GM12878 (cell line): ENCODE measurements at regions not wholly inside any gene's neighbourhood (a gene's known extent, or its start where the extent isn't known, plus 50 kb on each side); places are given as distances from the start of the nearest gene placed in this dataset.

Experiments
- ATAC-seq: fragments of 200-7000 bp; cut with Tn5 transposase; 3 replicates; pipeline ENCODE4 v1.9.1; 2020; ENCODE audit warnings: mild to moderate bottlenecking, moderate library complexity
- BruUV-seq: library from RNA; stranded (reverse); fragments of 400-500 nt; replicated peaks from 2 replicates; lab custom pipeline; 2021; lab: Mats Ljungman, UMichigan
- CTCF ChIA-PET: fragments of 300-600 bp; sonication (Branson Sonifier 250); formaldehyde crosslinking; extraction: SDS; loops from one replicate; lab custom pipeline; 2021; ENCODE audit warnings: inconsistent platforms; lab: Yijun Ruan, JAX
- POLR2A ChIA-PET: fragments of 350-600 bp; formaldehyde crosslinking; extraction: SDS; loops from one replicate; lab custom pipeline; 2021; ENCODE audit warnings: inconsistent platforms; lab: Charles Lee
- RAD21 ChIA-PET: fragments of 300-600 bp; sonication (Branson Sonifier 250); formaldehyde crosslinking; loops from one replicate; lab custom pipeline; 2023; ENCODE audit warnings: antibody characterized with exemption; ENCODE audit not compliant: unreplicated experiment; lab: Charles Lee
- SMC1A ChIA-PET: fragments of 300-600 bp; sonication (Branson Sonifier 250); formaldehyde crosslinking; loops from one replicate; lab custom pipeline; 2023; ENCODE audit not compliant: unreplicated experiment, uncharacterized antibody; lab: Charles Lee
- DNase-seq: peaks from one replicate; pipeline ENCODE4 v3.0.0-alpha.2; 2011; ENCODE audit warnings: low read depth, low spot score
- FAIRE-seq: peaks from 3 replicates; lab custom pipeline; 2011; peaks lifted over from hg19 to GRCh38; lab: Jason Lieb, UNC
- H2AFZ ChIP-seq: 2 replicates; pipeline ENCODE4 v1.6.0; 2011; ENCODE audit warnings: low read depth, low read length, control low read depth; ENCODE audit not compliant: control insufficient read depth
- H3K27ac ChIP-seq: 2 replicates; pipeline ENCODE4 v1.5.1; 2011; ENCODE audit warnings: control low read depth; ENCODE audit not compliant: control insufficient read depth, insufficient read depth
- H3K27me3 ChIP-seq, 2 experiments: replicated peaks in 1 of 2; 2 replicates each; pipeline versions ENCODE4 v1.6.0 to v1.6.1; 2011; ENCODE audit warnings: low read length in 1 of 2; ENCODE audit not compliant: control insufficient read depth in 2 of 2, insufficient read depth in 2 of 2
- H3K36me3 ChIP-seq, 2 experiments: 2 replicates each; pipeline ENCODE4 v1.5.1; 2011; ENCODE audit warnings: low read length in 1 of 2; ENCODE audit not compliant: control insufficient read depth in 2 of 2, insufficient read depth in 2 of 2
- H3K4me1 ChIP-seq: 2 replicates; pipeline ENCODE4 v1.6.1; 2011; ENCODE audit warnings: mild to moderate bottlenecking, low read length, moderate library complexity, mixed read lengths; ENCODE audit not compliant: control insufficient read depth, insufficient read depth
- H3K4me2 ChIP-seq: 2 replicates; pipeline ENCODE4 v1.6.0; 2011; ENCODE audit warnings: control low read depth; ENCODE audit not compliant: control insufficient read depth, insufficient read depth
- H3K4me3 ChIP-seq: fragments of 200-600 bp; sonication (generic); 2 replicates; pipeline ENCODE4 v1.5.1; 2016
- H3K79me2 ChIP-seq: 2 replicates; pipeline ENCODE4 v1.6.0; 2011; ENCODE audit warnings: low read length; ENCODE audit not compliant: control insufficient read depth, insufficient read depth
- H3K9ac ChIP-seq: 2 replicates; pipeline ENCODE4 v1.8.0; 2011; ENCODE audit warnings: low read length, control low read depth, mixed read lengths; ENCODE audit not compliant: control insufficient read depth, insufficient read depth
- H3K9me3 ChIP-seq: replicated peaks from 3 replicates; pipeline ENCODE4 v1.5.1; 2011; ENCODE audit warnings: mild to moderate bottlenecking, low read length; ENCODE audit not compliant: control insufficient read depth, insufficient read depth
- H4K20me1 ChIP-seq: 2 replicates; pipeline ENCODE4 v1.6.0; 2011; ENCODE audit not compliant: control insufficient read depth, insufficient read depth
- BCL11A ChIP-seq: IDR thresholded peaks from 2 replicates; pipeline ENCODE4 v1.6.1; 2011; ENCODE audit warnings: low read depth, low read length
- DPF2 ChIP-seq: fragments of 450-650 bp; IDR thresholded peaks from 2 replicates; pipeline ENCODE4 v1.6.1; 2017; ENCODE audit warnings: mild to moderate bottlenecking
- IKZF2 ChIP-seq, 2 experiments: fragments of 450-650 bp; IDR thresholded peaks; 2 replicates each; pipeline ENCODE4 v1.6.1; 2017; ENCODE audit warnings: mild to moderate bottlenecking in 2 of 2, moderate library complexity in 2 of 2
- NFYB ChIP-seq: IDR thresholded peaks from 2 replicates; pipeline ENCODE4 v1.6.1; 2011; ENCODE audit warnings: low read depth, mild to moderate bottlenecking, low read length, improper control_type of control experiment, moderate library complexity; ENCODE audit not compliant: insufficient read depth
- NR2F1 ChIP-seq: fragments of 450-650 bp; conservative IDR thresholded peaks from 2 replicates; pipeline ENCODE4 v1.6.1; 2017; ENCODE audit warnings: mild to moderate bottlenecking
- POLR2A ChIP-seq: IDR thresholded peaks from 2 replicates; pipeline ENCODE4 v1.6.1; 2011; ENCODE audit warnings: low read depth, mild to moderate bottlenecking, low read length
- TCF3 ChIP-seq: IDR thresholded peaks from 2 replicates; pipeline ENCODE4 v1.6.1; 2012; ENCODE audit warnings: low read depth, mild to moderate bottlenecking, low read length, borderline replicate concordance; ENCODE audit not compliant: insufficient read depth
- ZBTB11 ChIP-seq: fragments of 450-650 bp; formaldehyde crosslinking; IDR thresholded peaks from 2 replicates; pipeline ENCODE4 v1.5.0; 2022; ENCODE audit warnings: mild to moderate bottlenecking, missing genetic modification characterization
- WGBS: methylation state at CpG from one replicate; pipeline ENCODE4 v1.1.6; 2016; ENCODE audit warnings: low lambda C conversion rate; ENCODE audit not compliant: insufficient replicate concordance, insufficient coverage; ENCODE audit errors: missing lambda C conversion rate; 5-methylcytosine and 5-hydroxymethylcytosine counted together
- in situ Hi-C: fragments of 300-500 bp; cut with MboI; formaldehyde crosslinking; loops from 9 replicates; pipeline ENCODE4 v1.14.3; 2018; ENCODE audit warnings: mixed read lengths
- intact Hi-C: fragments of 100-400 bp; cut with micrococcal nuclease; formaldehyde crosslinking; loops from one replicate; pipeline ENCODE4 v1.14.2; 2022; ENCODE audit not compliant: unreplicated experiment

- 94% methylated on average over 1 of the region's 1 CpG for WGBS
- no peaks in the 10 kb centered on the region for H3K4me1 ChIP-seq
- no peaks in the 10 kb centered on the region for H3K9me3 ChIP-seq
- no peak overlapping the region for H3K4me3 ChIP-seq
- H3K36me3 ChIP-seq = no peaks in the 10 kb centered on the region
- peaks cover 0 to 3% of the 10 kb centered on the region in 2 experiments for H3K27me3 ChIP-seq
- no peaks in the 10 kb centered on the region for H3K79me2 ChIP-seq
- in situ Hi-C loops = no loop called here
- no peak overlapping the region for H3K4me2 ChIP-seq
- ATAC-seq = no peak
- no peak overlapping the region for H3K9ac ChIP-seq
- TF ChIP-seq TCF3 = no peak
- no peak for TF ChIP-seq NR2F1
- TF ChIP-seq IKZF2 (IDR thresholded peaks at IDR 0.05) = no peak
- no peak for TF ChIP-seq NFYB
- TF ChIP-seq DPF2 = no peak
- TF ChIP-seq POLR2A = no peak
- TF ChIP-seq BCL11A = no peak
- no peak for TF ChIP-seq ZBTB11
- TF ChIP-seq, all 136 proteins: peak for 0
- RAD21 ChIA-PET = no interaction called here
- Histone ChIP-seq H4K20me1 (no peaks in the 10 kb centered on the region), H3K27ac (no peak overlapping the region), H2AFZ (no peak overlapping the region)
- DNase-seq = no peak
- intact Hi-C loops = no loop called here
- CTCF ChIA-PET = no interaction called here
- SMC1A ChIA-PET = interaction anchor here (0.6 to 0.8 kb wide), 2 partner anchors 12 to 373 kb away, joined by 3 read pairs; no protein-coding TSS in a partner anchor
- no peak for FAIRE-seq
- BruUV-seq = no TSS peak
- POLR2A ChIA-PET = no interaction called here
These were observed 67.4 kb upstream of the UBAC2 start for GRCh38 chr13:99133230-99133629.
